NCI-H2171 (cell line): ENCODE measurements at regions not wholly inside any gene's neighbourhood (a gene's known extent, or its start where the extent isn't known, plus 50 kb on each side); places are given as distances from the start of the nearest gene placed in this dataset.

Experiments used
- DNase-seq: peaks from one replicate; lab custom pipeline; 2025; lab: John Stamatoyannopoulos, UW

- no peak for DNase-seq
Measured at GRCh38 chr15:73803806-73804205, 50.7 kb upstream of the INSYN1 start.

GRCh38 chr15:73805504-73806089 is 52.4 kb upstream of the INSYN1 start:
- no peak for DNase-seq

- DNase-seq = no peak
Measured at GRCh38 chr15:73806698-73807483, 53.7 kb upstream of the INSYN1 start.

GRCh38 chr15:73807865-73808264 is 54.7 kb upstream of the INSYN1 start:
- DNase-seq = no peak

GRCh38 chr15:73809728-73810501 is 56.8 kb upstream of the INSYN1 start:
- peak; percentile 20 for DNase-seq

GRCh38 chr15:73812806-73813465 is 59.8 kb upstream of the INSYN1 start:
- DNase-seq = no peak

GRCh38 chr15:73813589-73813988 is 59.8 kb upstream of the TBC1D21 start:
- no peak for DNase-seq

- peak; percentile 17 for DNase-seq
Measured at GRCh38 chr15:73818308-73818985, 54.9 kb upstream of the TBC1D21 start.

- DNase-seq = no peak
Measured at GRCh38 chr15:73821181-73821580, 52.2 kb upstream of the TBC1D21 start.

GRCh38 chr15:73822998-73823397 is 50.4 kb upstream of the TBC1D21 start:
- no peak for DNase-seq
